ENCODE measurements at regions not wholly inside any gene's neighbourhood (a gene's known extent, or its start where the extent isn't known, plus 50 kb on each side); places are given as distances from the start of the nearest gene placed in this dataset.

DNA sequence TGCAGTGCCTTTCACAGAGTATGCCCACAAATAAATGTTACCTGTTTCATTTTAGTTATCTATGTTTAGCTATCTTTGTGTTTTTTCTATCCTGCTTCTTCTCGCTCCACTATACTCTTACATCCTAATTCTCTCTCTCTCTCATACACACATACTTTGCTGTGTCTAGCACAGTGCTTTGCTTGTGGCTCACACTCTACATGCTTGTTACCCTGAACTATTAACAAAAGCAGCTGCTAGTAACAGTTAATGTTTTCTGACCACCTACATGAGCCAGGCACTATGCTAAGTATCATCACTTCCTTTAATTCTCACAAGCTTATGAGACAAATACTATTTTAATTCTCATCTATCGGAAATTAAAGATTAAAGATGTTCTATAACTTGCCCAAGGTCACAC, 390.5 kb upstream of the HNRNPA3 start:
- H3K9me3 ChIP-seq (ENCODE audit: severe bottlenecking) = no peaks in the 10 kb centered on the region
- no peak overlapping the region for H3K27ac ChIP-seq
- H3K36me3 ChIP-seq = no peaks in the 10 kb centered on the region
- H3K27me3 ChIP-seq (ENCODE audit: insufficient read depth, low read depth, severe bottlenecking) = peaks cover 4% of the 10 kb centered on the region
- no peak for DNase-seq
- no peak overlapping the region for H3K4me3 ChIP-seq (ENCODE audit: low read depth, low read length)
- no peak for TF ChIP-seq CTCF (IDR thresholded peaks at IDR 0.05; ENCODE audit: low read depth, low read length)

GRCh38 chr2:176826356-176826755, 386.2 kb upstream of the HNRNPA3 start:
- H3K9me3 ChIP-seq (ENCODE audit: severe bottlenecking) = no peaks in the 10 kb centered on the region
- peaks cover 8% of the 10 kb centered on the region for H3K27me3 ChIP-seq (ENCODE audit: insufficient read depth, low read depth, severe bottlenecking)
- no peak for TF ChIP-seq CTCF (IDR thresholded peaks at IDR 0.05; ENCODE audit: low read depth, low read length)
- no peak overlapping the region for H3K27ac ChIP-seq
- no peaks in the 10 kb centered on the region for H3K36me3 ChIP-seq
- DNase-seq = no peak
- no peak overlapping the region for H3K4me3 ChIP-seq (ENCODE audit: low read depth, low read length)

GRCh38 chr2:176826984-176827668, 385.5 kb upstream of the HNRNPA3 start:
- no peak for TF ChIP-seq CTCF (IDR thresholded peaks at IDR 0.05; ENCODE audit: low read depth, low read length)
- Histone ChIP-seq H3K27ac (no peak overlapping the region), H3K9me3 (ENCODE audit: severe bottlenecking) (no peaks in the 10 kb centered on the region), H3K27me3 (ENCODE audit: insufficient read depth, low read depth, severe bottlenecking) (peaks cover 10% of the 10 kb centered on the region), H3K4me3 (ENCODE audit: low read depth, low read length) (no peak overlapping the region), H3K36me3 (no peaks in the 10 kb centered on the region)
- no peak for DNase-seq

DNA sequence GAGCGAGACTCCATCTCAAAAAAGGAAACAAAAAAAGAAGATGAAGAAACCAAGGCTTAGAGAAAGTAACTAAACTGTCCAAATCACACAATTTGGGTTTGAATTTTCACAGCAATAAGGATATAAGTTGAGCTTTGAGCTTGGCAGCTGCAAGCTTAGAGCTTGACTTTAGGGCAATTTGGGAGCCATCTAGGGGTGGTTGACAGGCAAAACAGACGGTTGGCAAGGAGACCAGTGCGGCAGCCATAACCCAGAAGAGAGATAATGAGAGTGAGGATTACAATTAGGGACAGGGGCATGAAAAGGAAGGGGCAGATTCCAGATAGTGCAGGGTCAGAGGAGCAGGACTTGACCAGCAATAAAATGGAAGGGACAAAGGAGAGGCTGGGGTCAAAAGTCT, 382.2 kb upstream of the HNRNPA3 start:
- no peak overlapping the region for H3K27ac ChIP-seq
- no peaks in the 10 kb centered on the region for H3K36me3 ChIP-seq
- peaks cover 9% of the 10 kb centered on the region for H3K27me3 ChIP-seq (ENCODE audit: insufficient read depth, low read depth, severe bottlenecking)
- DNase-seq = peak; percentile 17
- peak; percentile 26; the same call in 1 of the 2 replicates for TF ChIP-seq CTCF (IDR thresholded peaks at IDR 0.05; ENCODE audit: low read depth, low read length)
- no peak overlapping the region for H3K4me3 ChIP-seq (ENCODE audit: low read depth, low read length)
- H3K9me3 ChIP-seq (ENCODE audit: severe bottlenecking) = no peaks in the 10 kb centered on the region

DNA sequence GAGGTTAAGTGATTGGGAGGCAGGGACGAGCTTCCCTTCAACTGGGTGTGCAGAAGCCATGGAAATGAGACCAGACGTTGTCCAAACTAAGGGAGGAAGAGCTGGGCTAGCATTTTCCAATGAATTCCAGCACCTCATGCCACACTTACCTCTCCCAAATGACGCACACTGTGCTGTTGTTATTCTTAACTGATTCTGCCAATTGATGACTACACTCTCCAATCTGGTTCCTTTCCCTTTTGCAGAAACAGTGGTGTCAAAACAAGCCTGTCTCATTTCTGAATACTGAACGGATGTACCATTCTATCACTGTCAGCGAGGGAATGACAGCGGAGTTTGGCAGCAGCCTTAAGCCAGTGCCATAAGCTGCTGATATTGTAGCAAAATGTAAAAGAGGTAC, 380.5 kb upstream of the HNRNPA3 start:
- H3K27me3 ChIP-seq (ENCODE audit: insufficient read depth, low read depth, severe bottlenecking) = peaks cover 6% of the 10 kb centered on the region
- no peaks in the 10 kb centered on the region for H3K9me3 ChIP-seq (ENCODE audit: severe bottlenecking)
- H3K36me3 ChIP-seq = no peaks in the 10 kb centered on the region
- no peak for TF ChIP-seq CTCF (IDR thresholded peaks at IDR 0.05; ENCODE audit: low read depth, low read length)
- H3K4me3 ChIP-seq (ENCODE audit: low read depth, low read length) = no peak overlapping the region
- no peak for DNase-seq
- no peak overlapping the region for H3K27ac ChIP-seq

- no peak for DNase-seq
- Histone ChIP-seq H3K27me3 (ENCODE audit: insufficient read depth, low read depth, severe bottlenecking) (peaks cover 2% of the 10 kb centered on the region), H3K9me3 (ENCODE audit: severe bottlenecking) (no peaks in the 10 kb centered on the region), H3K4me3 (ENCODE audit: low read depth, low read length) (no peak overlapping the region), H3K27ac (no peak overlapping the region), H3K36me3 (no peaks in the 10 kb centered on the region)
- no peak for TF ChIP-seq CTCF (IDR thresholded peaks at IDR 0.05; ENCODE audit: low read depth, low read length)
Measured at GRCh38 chr2:176833671-176834070, 378.9 kb upstream of the HNRNPA3 start.

Measured in WERI-Rb-1 (cell line).